Stimulated activated naive CD8-positive, alpha-beta T cell treated with anti-CD3 and anti-CD28 coated beads, Interleukin-15, Interleukin-2, amounts not matched to agents 100 ng/mL and 50 ng/mL, for 24 hours (primary cell): ENCODE measurements at regions not wholly inside any gene's neighbourhood (a gene's known extent, or its start where the extent isn't known, plus 50 kb on each side); places are given as distances from the start of the nearest gene placed in this dataset.

Source experiments
- H3K27ac Mint-ChIP-seq: one replicate; pipeline ENCODE4 v1.8.0; 2021; ENCODE audit warnings: mild to moderate bottlenecking, mixed read lengths
- H3K27me3 Mint-ChIP-seq: one replicate; pipeline ENCODE4 v1.8.0; 2021; ENCODE audit warnings: mixed read lengths
- H3K36me3 Mint-ChIP-seq: one replicate; pipeline ENCODE4 v1.8.0; 2021; ENCODE audit warnings: low read depth, mixed read lengths
- H3K4me1 Mint-ChIP-seq: one replicate; pipeline ENCODE4 v1.8.0; 2021; ENCODE audit warnings: low read depth, mixed read lengths
- H3K4me3 Mint-ChIP-seq: one replicate; pipeline ENCODE4 v1.8.0; 2021; ENCODE audit warnings: mild to moderate bottlenecking, mixed read lengths
- H3K9me3 Mint-ChIP-seq: one replicate; pipeline ENCODE4 v1.8.0; 2021; ENCODE audit warnings: mixed read lengths

DNA sequence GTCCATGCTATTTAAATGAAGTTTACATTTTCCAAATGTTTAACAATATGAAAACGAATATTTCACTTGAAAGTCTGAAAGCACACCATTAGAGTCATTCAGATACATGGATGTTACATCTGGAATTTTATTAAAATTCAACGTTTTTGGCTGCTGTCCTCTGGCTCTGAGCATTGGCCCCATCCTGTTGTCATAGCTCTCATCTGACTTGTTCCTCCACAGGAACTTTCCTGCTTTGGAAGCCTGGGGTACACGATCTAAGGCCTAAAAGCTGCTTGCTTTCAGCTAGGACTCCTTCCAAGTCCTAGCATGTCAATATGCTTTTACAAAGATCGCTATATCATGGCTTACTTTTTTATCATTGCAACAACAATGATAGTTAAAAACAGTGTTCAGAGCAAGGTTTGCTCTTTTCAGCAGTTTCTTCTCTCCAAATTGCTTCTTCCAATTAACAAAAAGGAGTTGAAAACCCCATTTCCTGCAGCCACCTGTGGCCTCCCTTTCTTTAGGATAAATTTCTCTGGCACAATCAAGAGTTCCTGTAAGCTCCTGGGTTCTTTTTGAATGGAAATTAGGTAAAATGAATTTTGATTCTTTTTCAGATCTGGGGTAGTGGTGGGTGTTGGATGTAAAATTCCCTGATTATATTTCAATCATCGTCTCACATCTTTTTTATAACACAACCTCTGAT lies 413.4 kb upstream of the AGA start:
- Mint-ChIP-seq H3K4me1 (no peaks in the 10 kb centered on the region), H3K9me3 (peaks cover 4% of the 10 kb centered on the region), H3K27ac (no peak overlapping the region), H3K36me3 (no peaks in the 10 kb centered on the region), H3K4me3 (no peak overlapping the region), H3K27me3 (no peaks in the 10 kb centered on the region)

DNA sequence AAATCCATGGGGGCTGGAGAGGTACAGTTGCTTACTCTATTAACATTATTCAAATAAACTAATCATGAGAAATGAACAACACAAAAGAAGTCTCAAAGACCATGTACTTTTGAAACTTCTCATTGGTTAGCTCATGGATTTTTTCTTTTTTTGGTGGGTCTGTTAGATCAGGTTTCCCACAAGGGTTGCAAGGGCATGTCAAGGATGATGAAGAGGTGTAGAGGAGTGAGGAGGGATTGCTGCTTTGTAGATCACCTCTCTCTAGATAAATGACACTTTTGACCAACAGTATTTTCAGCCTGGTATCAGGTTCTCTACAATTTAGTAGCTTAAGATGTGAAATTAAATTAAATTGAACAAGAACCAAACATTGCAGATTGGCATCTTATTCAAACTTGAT lies 417.9 kb upstream of the AGA start:
- no peak overlapping the region for H3K27ac Mint-ChIP-seq
- no peaks in the 10 kb centered on the region for H3K4me1 Mint-ChIP-seq
- H3K36me3 Mint-ChIP-seq = no peaks in the 10 kb centered on the region
- no peaks in the 10 kb centered on the region for H3K27me3 Mint-ChIP-seq
- H3K4me3 Mint-ChIP-seq = no peak overlapping the region
- H3K9me3 Mint-ChIP-seq = no peaks in the 10 kb centered on the region

DNA sequence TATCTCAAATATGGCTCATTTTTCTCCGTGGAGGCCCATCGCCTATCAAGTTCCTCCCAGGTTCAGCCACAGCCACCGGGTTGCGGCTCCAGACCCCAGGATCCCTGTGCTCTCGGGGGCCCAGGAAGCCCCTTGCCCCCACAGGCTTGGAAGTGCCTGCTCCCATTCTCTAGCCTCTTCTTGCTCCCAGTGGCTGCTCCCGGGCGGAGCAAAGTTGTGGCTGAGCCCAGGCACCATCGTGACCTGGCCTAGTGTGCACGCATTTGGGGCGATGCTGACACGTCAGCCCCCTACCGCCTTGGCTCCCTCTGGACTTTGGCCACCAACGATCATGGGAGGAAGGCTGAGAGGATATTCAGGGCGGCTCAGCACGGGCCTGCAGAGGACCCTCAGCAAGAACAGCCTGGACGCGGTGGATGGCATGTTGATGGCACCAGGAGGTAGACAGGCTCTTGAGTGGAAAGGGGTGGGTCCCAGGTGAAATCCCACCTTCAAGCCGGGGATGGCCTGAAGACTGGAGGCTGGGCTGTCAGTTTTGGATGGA lies 419.4 kb upstream of the AGA start:
- Mint-ChIP-seq H3K27me3 (no peaks in the 10 kb centered on the region), H3K4me3 (no peak overlapping the region), H3K9me3 (peaks cover 4% of the 10 kb centered on the region), H3K4me1 (no peaks in the 10 kb centered on the region), H3K36me3 (no peaks in the 10 kb centered on the region), H3K27ac (no peak overlapping the region)

DNA sequence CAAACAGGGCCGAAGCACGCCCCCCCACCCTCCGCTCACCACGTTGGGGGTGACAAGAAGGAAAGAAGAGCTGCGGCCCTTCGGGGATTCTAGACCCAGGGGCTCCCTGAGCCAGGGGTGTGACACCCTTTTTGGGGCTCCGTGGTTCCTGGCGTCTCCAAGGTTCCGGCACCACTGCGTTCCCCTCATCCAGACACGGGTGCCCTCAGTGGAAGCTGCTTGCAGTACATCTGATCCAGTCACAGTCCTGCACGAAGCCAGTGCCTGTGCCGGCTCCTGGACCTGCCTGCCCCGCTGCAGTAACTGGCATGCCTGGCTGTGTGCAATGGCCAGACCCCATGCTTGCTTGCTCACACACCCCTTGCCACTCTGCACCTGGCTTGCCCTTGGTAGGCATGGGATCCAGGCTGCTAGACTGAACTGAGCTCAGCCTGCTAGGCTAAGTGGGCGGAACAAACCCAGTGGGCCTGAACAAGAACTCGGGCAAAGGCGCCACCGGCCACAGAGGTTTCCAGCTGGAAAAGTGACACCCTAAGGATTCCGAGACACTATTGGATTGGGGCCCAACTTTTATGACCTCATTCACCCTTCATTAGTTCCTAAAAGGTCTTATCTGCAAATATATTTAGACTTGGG lies 420.4 kb upstream of the AGA start:
- H3K4me3 Mint-ChIP-seq = no peak overlapping the region
- no peaks in the 10 kb centered on the region for H3K27me3 Mint-ChIP-seq
- no peaks in the 10 kb centered on the region for H3K4me1 Mint-ChIP-seq
- H3K36me3 Mint-ChIP-seq = no peaks in the 10 kb centered on the region
- H3K27ac Mint-ChIP-seq = no peak overlapping the region
- peaks cover 5% of the 10 kb centered on the region for H3K9me3 Mint-ChIP-seq

DNA sequence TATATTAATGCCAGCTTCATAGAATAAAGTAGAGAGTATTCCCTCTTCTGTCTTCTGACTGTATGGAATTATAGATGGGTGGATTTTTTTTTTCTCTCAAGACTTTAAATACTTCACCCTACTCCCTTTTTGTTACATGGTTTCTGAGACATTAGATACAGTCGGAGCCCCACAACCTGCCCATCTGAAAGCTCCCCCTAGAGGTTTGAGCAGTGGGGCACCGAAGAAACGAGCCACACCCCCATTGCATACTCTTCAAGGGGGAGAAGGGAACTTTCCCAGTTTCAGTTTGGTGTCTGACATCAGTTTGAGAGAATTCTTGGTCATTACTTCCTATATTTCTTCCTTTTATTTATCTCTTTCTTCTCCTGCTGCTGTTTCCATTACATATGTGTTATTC lies 437.6 kb upstream of the AGA start:
- H3K36me3 Mint-ChIP-seq = no peaks in the 10 kb centered on the region
- H3K27ac Mint-ChIP-seq = no peak overlapping the region
- H3K4me3 Mint-ChIP-seq = no peak overlapping the region
- no peaks in the 10 kb centered on the region for H3K4me1 Mint-ChIP-seq
- no peaks in the 10 kb centered on the region for H3K9me3 Mint-ChIP-seq
- H3K27me3 Mint-ChIP-seq = no peaks in the 10 kb centered on the region

DNA sequence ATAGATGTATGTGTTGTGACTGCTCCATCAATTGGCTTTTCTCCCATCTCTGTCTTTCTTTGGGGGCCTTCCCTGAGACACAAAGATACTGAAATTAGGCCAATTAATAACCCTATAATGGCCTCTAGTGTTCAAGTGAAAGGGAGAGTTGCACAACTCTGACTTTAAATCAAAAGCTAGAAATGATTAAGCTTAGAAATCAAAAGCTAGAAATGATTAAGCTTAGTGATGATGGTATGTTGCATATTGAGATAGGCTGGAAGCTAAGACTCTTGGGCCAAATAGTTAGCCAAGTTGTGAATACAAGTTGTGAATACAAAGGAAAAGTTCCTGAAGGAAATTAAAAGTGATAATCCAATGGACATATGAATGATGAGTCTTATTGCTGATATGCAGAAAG lies 452.9 kb upstream of the AGA start:
- H3K27me3 Mint-ChIP-seq = no peaks in the 10 kb centered on the region
- no peak overlapping the region for H3K27ac Mint-ChIP-seq
- H3K4me3 Mint-ChIP-seq = no peak overlapping the region
- peaks cover 5% of the 10 kb centered on the region for H3K9me3 Mint-ChIP-seq
- no peaks in the 10 kb centered on the region for H3K36me3 Mint-ChIP-seq
- no peaks in the 10 kb centered on the region for H3K4me1 Mint-ChIP-seq

DNA sequence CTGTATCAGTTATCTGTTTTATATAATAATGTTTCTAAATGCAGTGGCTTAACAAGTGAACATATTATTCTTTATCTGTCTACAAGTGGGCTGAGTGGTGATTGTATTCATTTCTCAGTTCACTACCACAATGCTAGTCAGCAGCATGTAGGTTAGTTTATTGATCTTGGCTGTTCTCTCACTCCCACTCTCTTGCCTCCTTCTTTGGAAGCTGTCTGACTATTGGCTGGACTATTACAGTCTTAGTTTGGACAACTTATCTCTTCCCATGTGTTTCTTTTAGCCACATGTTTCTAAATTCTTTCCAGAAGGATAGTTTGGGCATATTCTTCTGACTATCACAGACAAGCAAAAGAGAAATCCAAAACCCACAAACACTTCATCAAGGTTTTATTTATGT lies 459.5 kb upstream of the AGA start:
- Mint-ChIP-seq H3K27me3 (no peaks in the 10 kb centered on the region), H3K9me3 (peaks cover 3% of the 10 kb centered on the region), H3K4me1 (no peaks in the 10 kb centered on the region), H3K4me3 (no peak overlapping the region), H3K27ac (no peak overlapping the region), H3K36me3 (no peaks in the 10 kb centered on the region)

DNA sequence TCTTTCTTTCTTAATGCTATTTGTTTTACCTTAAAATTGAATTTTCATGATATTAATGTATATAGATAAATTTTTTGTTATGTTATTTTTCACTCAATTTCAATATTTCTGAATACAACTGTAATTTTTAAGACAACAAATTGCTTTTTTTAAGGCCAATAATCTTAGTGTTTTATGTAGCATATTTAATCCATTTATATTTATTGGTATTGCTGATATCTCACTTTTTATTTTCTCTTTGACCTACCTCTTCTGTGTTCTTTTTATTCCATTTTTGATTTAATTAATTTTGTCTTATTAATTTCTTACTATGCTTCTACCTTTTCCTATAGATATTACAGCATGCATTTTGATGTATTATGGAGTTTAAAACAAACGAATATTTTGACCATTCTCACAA lies 460.1 kb upstream of the AGA start:
- Mint-ChIP-seq H3K4me3 (no peak overlapping the region), H3K27ac (no peak overlapping the region), H3K27me3 (no peaks in the 10 kb centered on the region), H3K36me3 (no peaks in the 10 kb centered on the region), H3K9me3 (peaks cover 3% of the 10 kb centered on the region), H3K4me1 (no peaks in the 10 kb centered on the region)

DNA sequence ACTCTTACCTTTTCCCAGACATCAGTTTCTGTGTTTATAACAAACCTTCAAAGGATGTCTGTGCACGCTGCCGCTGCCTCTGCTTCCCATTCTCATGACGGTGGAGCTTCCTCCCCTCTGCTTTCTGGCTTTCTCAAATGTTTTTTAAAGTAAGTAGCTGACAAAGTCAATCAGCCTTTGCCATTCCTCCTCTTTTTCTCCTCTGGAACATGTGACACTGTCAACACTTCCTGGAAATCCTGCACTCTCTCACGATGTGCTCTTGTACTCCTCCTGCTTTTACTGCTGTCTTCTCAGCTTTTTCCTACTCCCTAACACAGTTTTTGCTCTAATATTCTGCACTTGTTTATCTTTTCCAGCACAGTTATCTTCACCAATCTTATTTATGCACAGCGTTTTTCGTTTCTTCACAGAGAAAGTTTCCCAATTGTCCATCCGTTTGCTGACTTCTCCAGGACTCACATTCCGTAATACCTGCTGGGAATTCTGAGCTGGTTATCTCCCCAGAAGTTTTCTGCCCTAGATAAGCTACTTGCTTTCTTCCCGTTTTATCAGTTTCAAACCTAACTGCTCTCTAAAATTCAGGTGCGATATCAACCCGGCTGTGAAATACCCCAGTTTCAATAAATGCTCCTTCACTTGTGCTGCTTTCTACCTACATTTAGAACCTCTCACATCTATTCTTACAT lies 465.6 kb upstream of the AGA start:
- Mint-ChIP-seq H3K36me3 (no peaks in the 10 kb centered on the region), H3K27me3 (no peaks in the 10 kb centered on the region), H3K27ac (no peak overlapping the region), H3K9me3 (peaks cover 3% of the 10 kb centered on the region), H3K4me3 (no peak overlapping the region), H3K4me1 (no peaks in the 10 kb centered on the region)

DNA sequence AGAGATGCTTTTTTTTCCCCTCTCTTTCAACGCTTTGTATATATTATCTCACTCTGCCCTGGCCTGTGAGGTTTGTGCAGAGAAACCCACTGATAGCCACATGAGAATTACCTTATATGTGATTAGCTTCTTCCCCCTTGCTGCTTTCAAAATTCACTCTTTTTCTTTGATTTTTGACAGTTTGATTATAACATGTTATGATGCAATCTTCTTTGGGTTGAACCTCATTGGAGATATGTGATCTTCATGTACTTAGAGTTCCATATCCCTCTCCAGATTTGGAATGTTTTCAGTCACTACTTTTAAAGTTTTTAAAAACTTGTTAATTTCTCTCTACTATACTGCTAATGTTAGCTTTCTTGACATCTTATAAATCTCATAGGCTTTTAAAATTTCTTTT lies 479.5 kb upstream of the AGA start:
- H3K4me1 Mint-ChIP-seq = no peaks in the 10 kb centered on the region
- H3K4me3 Mint-ChIP-seq = no peak overlapping the region
- H3K27ac Mint-ChIP-seq = no peak overlapping the region
- no peaks in the 10 kb centered on the region for H3K27me3 Mint-ChIP-seq
- peaks cover 10% of the 10 kb centered on the region for H3K9me3 Mint-ChIP-seq
- H3K36me3 Mint-ChIP-seq = no peaks in the 10 kb centered on the region

DNA sequence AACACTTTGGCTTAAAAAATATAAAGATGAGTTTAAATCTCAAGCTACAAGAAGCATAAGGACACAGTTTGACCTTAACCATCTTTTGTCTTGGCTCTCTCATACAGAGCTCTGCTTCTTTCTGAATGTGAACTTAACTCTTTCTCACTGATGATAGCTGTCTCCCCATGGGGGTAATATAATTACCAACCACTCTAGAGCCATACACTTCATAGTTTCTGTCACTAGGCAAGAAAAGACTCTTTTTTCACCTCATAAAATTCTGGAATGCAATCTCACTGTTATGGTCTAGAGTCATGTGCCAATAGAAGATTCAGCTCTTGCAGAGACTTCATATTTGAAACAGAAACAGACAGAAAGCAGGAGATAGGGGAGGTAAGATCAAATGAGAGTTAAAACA lies 481.7 kb upstream of the AGA start:
- Mint-ChIP-seq H3K4me1 (no peaks in the 10 kb centered on the region), H3K36me3 (no peaks in the 10 kb centered on the region), H3K27me3 (no peaks in the 10 kb centered on the region), H3K27ac (no peak overlapping the region), H3K9me3 (peaks cover 8% of the 10 kb centered on the region), H3K4me3 (no peak overlapping the region)

DNA sequence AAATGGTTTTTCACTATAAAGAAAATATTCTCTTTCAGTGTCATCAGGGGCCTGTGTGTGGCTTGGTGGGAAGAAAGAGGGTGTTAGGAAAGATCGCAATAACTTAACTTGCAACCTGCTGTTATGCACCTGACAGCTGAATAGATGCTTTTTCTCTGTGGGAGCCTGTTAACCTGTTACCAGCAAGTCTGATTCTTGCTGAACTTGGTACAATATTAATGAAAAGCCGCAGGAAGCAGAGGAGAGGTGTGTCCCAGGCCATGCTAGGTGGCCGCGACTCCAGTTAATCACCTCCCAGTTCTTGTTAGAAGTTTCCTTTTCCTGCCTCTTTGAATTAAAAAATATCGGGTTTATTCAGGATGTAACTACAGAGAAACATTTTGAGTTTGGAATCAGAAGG lies 494.8 kb upstream of the AGA start:
- H3K36me3 Mint-ChIP-seq = no peaks in the 10 kb centered on the region
- H3K27ac Mint-ChIP-seq = no peak overlapping the region
- H3K27me3 Mint-ChIP-seq = no peaks in the 10 kb centered on the region
- H3K4me3 Mint-ChIP-seq = no peak overlapping the region
- H3K9me3 Mint-ChIP-seq = no peaks in the 10 kb centered on the region
- no peaks in the 10 kb centered on the region for H3K4me1 Mint-ChIP-seq

DNA sequence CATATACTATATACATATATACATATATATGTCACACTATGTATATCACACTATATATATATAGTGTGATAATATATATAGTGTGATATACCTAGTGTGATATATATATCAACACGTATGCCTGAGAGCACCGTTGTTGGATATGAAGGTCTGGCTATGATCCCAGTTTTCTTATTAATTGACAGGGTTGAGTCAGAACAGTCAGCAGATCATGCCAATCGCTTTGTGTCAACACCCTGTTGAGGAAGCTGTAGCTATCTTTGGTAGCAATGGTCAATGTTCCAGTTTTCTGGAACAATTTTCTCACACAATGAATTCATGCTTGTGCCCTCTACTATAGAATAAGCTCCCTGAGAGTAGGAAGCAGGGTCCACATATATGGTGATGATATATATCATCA lies 496.0 kb upstream of the AGA start:
- Mint-ChIP-seq H3K27ac (no peak overlapping the region), H3K9me3 (no peaks in the 10 kb centered on the region), H3K36me3 (no peaks in the 10 kb centered on the region), H3K27me3 (no peaks in the 10 kb centered on the region), H3K4me3 (no peak overlapping the region), H3K4me1 (no peaks in the 10 kb centered on the region)

DNA sequence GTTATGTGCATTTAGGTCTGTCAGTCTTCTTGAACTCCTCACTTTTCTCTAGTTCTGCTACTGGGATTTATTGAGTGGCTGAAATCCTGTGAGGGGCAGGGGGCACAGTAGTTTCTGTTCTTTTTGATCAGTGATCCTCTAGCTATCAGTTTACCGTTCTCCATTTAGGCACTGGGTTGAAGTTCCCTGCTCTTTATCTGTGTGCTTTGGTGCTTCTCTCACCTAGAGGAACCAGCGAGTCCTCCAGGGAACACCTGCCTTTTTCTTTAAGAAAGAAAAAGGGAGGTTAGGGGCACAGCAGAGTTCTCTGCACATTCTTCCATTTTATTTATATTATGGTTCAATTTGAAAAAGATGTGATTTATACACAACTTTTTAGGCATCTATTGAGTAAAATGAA lies 503.0 kb upstream of the AGA start:
- H3K4me3 Mint-ChIP-seq = no peak overlapping the region
- H3K4me1 Mint-ChIP-seq = no peaks in the 10 kb centered on the region
- H3K27me3 Mint-ChIP-seq = no peaks in the 10 kb centered on the region
- peaks cover 4% of the 10 kb centered on the region for H3K9me3 Mint-ChIP-seq
- H3K27ac Mint-ChIP-seq = no peak overlapping the region
- H3K36me3 Mint-ChIP-seq = no peaks in the 10 kb centered on the region

DNA sequence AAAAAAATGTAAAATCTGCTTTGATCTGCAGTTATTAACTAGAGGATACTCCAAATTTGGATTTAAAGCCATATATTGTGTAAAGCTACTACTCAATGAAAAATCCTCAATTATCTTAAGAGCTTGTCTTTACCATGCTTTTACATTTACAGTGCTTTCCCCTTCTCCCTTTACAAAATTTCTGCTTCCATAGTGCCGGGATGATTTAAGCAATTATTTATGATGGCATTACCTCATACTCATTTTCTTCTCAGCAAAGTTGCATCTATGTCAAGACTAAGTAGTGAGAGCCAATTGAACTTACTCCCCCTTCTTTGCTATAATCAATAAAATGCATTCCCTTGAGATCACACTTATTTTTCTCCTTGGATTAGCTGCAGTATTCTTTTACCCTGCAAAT lies 505.4 kb upstream of the AGA start:
- H3K36me3 Mint-ChIP-seq = no peaks in the 10 kb centered on the region
- no peak overlapping the region for H3K27ac Mint-ChIP-seq
- H3K9me3 Mint-ChIP-seq = peaks cover 4% of the 10 kb centered on the region
- H3K4me1 Mint-ChIP-seq = no peaks in the 10 kb centered on the region
- H3K4me3 Mint-ChIP-seq = no peak overlapping the region
- no peaks in the 10 kb centered on the region for H3K27me3 Mint-ChIP-seq
